OCI-LY1 (cell line): ENCODE measurements at regions not wholly inside any gene's neighbourhood (a gene's known extent, or its start where the extent isn't known, plus 50 kb on each side); places are given as distances from the start of the nearest gene placed in this dataset.
A peak's percentile ranks its signal among the peaks of the same experiment; 100 is the strongest.

Experiments
- H2AFZ ChIP-seq: fragments of 200-600 bp; sonication (generic), shearing (Covaris generic); 2 replicates; pipeline ENCODE4 v1.6.0; 2014; ENCODE audit warnings: antibody characterized with exemption, mild to moderate bottlenecking, low read length
- H3F3A ChIP-seq: fragments of 200-600 bp; sonication (generic), shearing (Covaris generic); 2 replicates; pipeline ENCODE4 v1.6.0; 2014; ENCODE audit warnings: mild to moderate bottlenecking, antibody characterized with exemption, low read length, moderate library complexity; ENCODE audit not compliant: insufficient read depth
- H3K27ac ChIP-seq: fragments of 200-600 bp; sonication (generic); 2 replicates; pipeline ENCODE4 v1.5.1; 2014; ENCODE audit warnings: low read length, mixed run types, mild to moderate bottlenecking, low read depth; ENCODE audit not compliant: poor library complexity, severe bottlenecking
- H3K27me3 ChIP-seq: fragments of 200-600 bp; sonication (generic); 2 replicates; pipeline ENCODE4 v1.6.0; 2014; ENCODE audit warnings: antibody characterized with exemption, mild to moderate bottlenecking, low read length, moderate library complexity; ENCODE audit not compliant: insufficient read depth
- H3K36me3 ChIP-seq: fragments of 200-600 bp; sonication (generic); 2 replicates; pipeline ENCODE4 v1.6.1; 2014; ENCODE audit warnings: mild to moderate bottlenecking, antibody characterized with exemption, low read length, moderate library complexity, mixed read lengths; ENCODE audit not compliant: insufficient read depth
- H3K4me1 ChIP-seq: fragments of 200-600 bp; sonication (generic); 2 replicates; pipeline ENCODE4 v1.5.1; 2014; ENCODE audit warnings: mild to moderate bottlenecking, low read length, moderate library complexity; ENCODE audit not compliant: insufficient read depth, severe bottlenecking
- H3K4me2 ChIP-seq: fragments of 200-600 bp; sonication (generic), shearing (Covaris generic); 2 replicates; pipeline ENCODE4 v1.6.1; 2014; ENCODE audit warnings: low read length
- H3K4me3 ChIP-seq: fragments of 200-600 bp; sonication (generic); 2 replicates; pipeline ENCODE4 v1.5.1; 2014; ENCODE audit warnings: low read length, low read depth, mild to moderate bottlenecking, mixed read lengths; ENCODE audit not compliant: poor library complexity, severe bottlenecking
- H3K79me2 ChIP-seq: fragments of 200-600 bp; shearing (Covaris generic); 2 replicates; pipeline ENCODE4 v1.6.1; 2016; ENCODE audit warnings: mixed run types, low read length, mixed read lengths; ENCODE audit not compliant: insufficient read depth
- H3K9ac ChIP-seq: fragments of 200-600 bp; sonication (generic), shearing (Covaris generic); 2 replicates; pipeline ENCODE4 v1.6.1; 2014; ENCODE audit warnings: mild to moderate bottlenecking, low read length, mixed read lengths
- H3K9me2 ChIP-seq: fragments of 200-600 bp; sonication (generic), shearing (Covaris generic); 2 replicates; pipeline ENCODE4 v1.6.1; 2014; ENCODE audit warnings: low read depth, mild to moderate bottlenecking, low read length, mixed read lengths
- H3K9me3 ChIP-seq: fragments of 200-600 bp; shearing (Covaris generic); 2 replicates; pipeline ENCODE4 v1.6.1; 2014; ENCODE audit warnings: low read length, mixed read lengths
- H4K20me1 ChIP-seq: fragments of 200-600 bp; sonication (generic), shearing (Covaris generic); 2 replicates; pipeline ENCODE4 v1.6.0; 2016; ENCODE audit warnings: mild to moderate bottlenecking, low read length; ENCODE audit not compliant: insufficient read depth
- EZH2 ChIP-seq: fragments of 200-600 bp; sonication (generic), shearing (Covaris generic); IDR thresholded peaks from 2 replicates; pipeline ENCODE4 v1.8.0; 2017; ENCODE audit warnings: borderline replicate concordance, mixed run types, mild to moderate bottlenecking, antibody characterized with exemption, low read length, moderate library complexity, mixed read lengths
- TF ChIP-seq, protein P1 (sequence below): fragments of 200-600 bp; sonication (generic), shearing (Covaris generic); IDR thresholded peaks from 2 replicates; pipeline ENCODE4 v1.5.1; 2017; ENCODE audit warnings: mild to moderate bottlenecking, antibody characterized with exemption, low read length, moderate library complexity, mixed read lengths

DNA sequence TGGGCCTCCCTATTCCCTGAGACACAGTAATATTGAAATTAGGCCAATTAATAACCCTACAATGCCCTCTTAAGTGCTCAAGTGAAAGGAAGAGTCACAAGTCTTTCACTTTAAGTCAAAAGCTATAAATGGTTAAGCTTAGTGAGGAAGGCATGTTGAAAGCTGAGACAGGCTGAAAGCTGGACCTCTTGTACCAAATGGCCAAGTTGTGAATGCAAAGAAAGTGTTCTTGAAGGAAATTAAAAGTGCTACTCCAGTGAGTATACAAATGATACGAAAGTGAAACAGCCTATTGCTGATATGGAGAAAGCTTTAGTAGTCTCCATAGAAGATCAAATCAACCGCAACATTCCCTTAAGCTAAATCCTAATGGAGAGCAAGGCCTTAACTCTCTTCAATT lies 140.8 kb downstream of the PTCSC3 start:
- H4K20me1 ChIP-seq, result no peaks in the 10 kb centered on the region
- no peak overlapping the region for H2AFZ ChIP-seq
- no peak overlapping the region for H3K9ac ChIP-seq
- TF ChIP-seq, protein P1, sequence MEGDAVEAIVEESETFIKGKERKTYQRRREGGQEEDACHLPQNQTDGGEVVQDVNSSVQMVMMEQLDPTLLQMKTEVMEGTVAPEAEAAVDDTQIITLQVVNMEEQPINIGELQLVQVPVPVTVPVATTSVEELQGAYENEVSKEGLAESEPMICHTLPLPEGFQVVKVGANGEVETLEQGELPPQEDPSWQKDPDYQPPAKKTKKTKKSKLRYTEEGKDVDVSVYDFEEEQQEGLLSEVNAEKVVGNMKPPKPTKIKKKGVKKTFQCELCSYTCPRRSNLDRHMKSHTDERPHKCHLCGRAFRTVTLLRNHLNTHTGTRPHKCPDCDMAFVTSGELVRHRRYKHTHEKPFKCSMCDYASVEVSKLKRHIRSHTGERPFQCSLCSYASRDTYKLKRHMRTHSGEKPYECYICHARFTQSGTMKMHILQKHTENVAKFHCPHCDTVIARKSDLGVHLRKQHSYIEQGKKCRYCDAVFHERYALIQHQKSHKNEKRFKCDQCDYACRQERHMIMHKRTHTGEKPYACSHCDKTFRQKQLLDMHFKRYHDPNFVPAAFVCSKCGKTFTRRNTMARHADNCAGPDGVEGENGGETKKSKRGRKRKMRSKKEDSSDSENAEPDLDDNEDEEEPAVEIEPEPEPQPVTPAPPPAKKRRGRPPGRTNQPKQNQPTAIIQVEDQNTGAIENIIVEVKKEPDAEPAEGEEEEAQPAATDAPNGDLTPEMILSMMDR, result no peak
- TF ChIP-seq EZH2, result no peak
- H3K4me1 ChIP-seq, result no peaks in the 10 kb centered on the region
- no peak overlapping the region for H3K4me2 ChIP-seq
- H3K4me3 ChIP-seq, result no peak overlapping the region
- H3K27me3 ChIP-seq, result no peaks in the 10 kb centered on the region
- H3F3A ChIP-seq, result no peaks in the 10 kb centered on the region
- no peaks in the 10 kb centered on the region for H3K79me2 ChIP-seq
- H3K36me3 ChIP-seq, result no peaks in the 10 kb centered on the region
- no peaks in the 10 kb centered on the region for H3K9me2 ChIP-seq
- H3K9me3 ChIP-seq, result no peaks in the 10 kb centered on the region
- no peak overlapping the region for H3K27ac ChIP-seq

DNA sequence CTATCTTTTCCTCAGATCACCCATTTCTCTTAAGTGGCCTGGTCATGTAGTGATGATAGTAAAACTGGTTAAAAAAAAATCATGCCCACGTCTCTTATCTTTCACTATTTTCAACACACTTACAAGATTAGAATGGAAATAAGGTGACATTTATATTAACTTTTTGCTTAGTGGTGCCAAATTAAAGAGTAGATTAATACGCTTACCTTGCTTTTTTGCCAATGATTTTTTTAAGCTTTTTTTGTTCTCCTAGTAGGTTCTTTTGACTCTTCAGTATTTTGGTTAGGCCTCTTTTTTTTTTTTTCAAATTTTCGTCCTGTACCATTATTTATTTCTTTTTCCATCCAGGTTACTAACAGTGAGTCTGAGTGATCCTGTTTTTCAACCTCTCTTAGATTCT lies 147.9 kb downstream of the PTCSC3 start:
- H3K27me3 ChIP-seq, result no peaks in the 10 kb centered on the region
- H3F3A ChIP-seq, result no peaks in the 10 kb centered on the region
- no peaks in the 10 kb centered on the region for H4K20me1 ChIP-seq
- H3K4me2 ChIP-seq, result no peak overlapping the region
- no peak overlapping the region for H3K4me3 ChIP-seq
- H2AFZ ChIP-seq, result no peak overlapping the region
- H3K79me2 ChIP-seq, result no peaks in the 10 kb centered on the region
- no peak for TF ChIP-seq EZH2
- TF ChIP-seq, protein P1, result no peak
- no peak overlapping the region for H3K27ac ChIP-seq
- H3K9me3 ChIP-seq, result no peaks in the 10 kb centered on the region
- H3K9me2 ChIP-seq, result no peaks in the 10 kb centered on the region
- H3K4me1 ChIP-seq, result no peaks in the 10 kb centered on the region
- no peaks in the 10 kb centered on the region for H3K36me3 ChIP-seq
- no peak overlapping the region for H3K9ac ChIP-seq

DNA sequence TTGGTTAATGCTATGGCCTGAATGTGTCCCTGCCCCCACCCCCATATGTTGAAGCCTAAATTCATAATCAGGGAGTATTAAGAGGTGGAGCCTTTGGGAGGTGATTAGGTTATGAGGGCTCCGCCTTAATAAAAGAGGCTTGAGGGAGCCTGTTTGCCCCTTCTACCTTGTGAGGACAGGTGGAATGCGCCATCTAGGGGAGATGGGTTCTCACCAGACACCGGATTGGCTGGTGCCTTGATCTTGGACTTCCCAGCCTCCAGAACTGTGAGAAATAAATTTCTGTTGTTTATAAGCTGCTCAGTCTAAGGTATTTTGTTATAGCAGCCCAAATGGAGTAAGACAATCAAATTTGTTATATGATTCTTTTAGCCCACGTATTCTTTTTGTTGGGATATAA lies 148.3 kb downstream of the PTCSC3 start:
- Histone ChIP-seq H3K9ac (no peak overlapping the region), H3K4me2 (no peak overlapping the region), H3F3A (no peaks in the 10 kb centered on the region)

More for the DNA sequence above, 148.3 kb downstream of the PTCSC3 start:
- Histone ChIP-seq H3K9me2 (no peaks in the 10 kb centered on the region), H3K4me1 (no peaks in the 10 kb centered on the region), H2AFZ (no peak overlapping the region), H3K36me3 (no peaks in the 10 kb centered on the region), H3K27ac (no peak overlapping the region), H3K27me3 (no peaks in the 10 kb centered on the region), H4K20me1 (no peaks in the 10 kb centered on the region), H3K4me3 (no peak overlapping the region), H3K79me2 (no peaks in the 10 kb centered on the region), H3K9me3 (no peaks in the 10 kb centered on the region)
- TF ChIP-seq, protein P1, result peak; percentile 35; the same call in 1 of the 2 replicates
- no peak for TF ChIP-seq EZH2
